T-cell (primary cell): ENCODE measurements at regions not wholly inside any gene's neighbourhood (a gene's known extent, or its start where the extent isn't known, plus 50 kb on each side); places are given as distances from the start of the nearest gene placed in this dataset.

Experiments
- ATAC-seq, 4 experiments: fragments of 200-7000 bp in 3 of 4; fragments of 150-1000 bp in 1 of 4; cut with Tn5 transposase; replicated peaks in 1 of 4; 1 replicate in 3 of 4; 2 replicates in 1 of 4; pipeline ENCODE4 v1.10.0; 2021; ENCODE audit warnings: moderate library complexity in 3 of 4, mild to moderate bottlenecking in 2 of 4, moderate number of reproducible peaks in 1 of 4
- CTCF ChIA-PET, 2 donors: fragments of 300-600 bp; sonication (Branson Sonifier 250); formaldehyde crosslinking; loops; one replicate each; lab custom pipeline; 2022; ENCODE audit warnings: antibody characterized with exemption in 2 of 2; lab: Charles Lee
- POLR2A ChIA-PET, 2 donors: fragments of 300-600 bp; sonication (Branson Sonifier 250); formaldehyde crosslinking; loops; one replicate each; lab custom pipeline; 2022; ENCODE audit warnings: antibody characterized with exemption in 2 of 2; lab: Charles Lee
- DNase-seq, 35 experiments: peaks; one replicate each; pipeline versions ENCODE4 v3.0.0 to v3.0.0-alpha.2; 2013 to 2023
- H3K27ac ChIP-seq: one replicate; pipeline ENCODE4 v1.5.1; 2013; ENCODE audit warnings: low read length
- H3K27me3 ChIP-seq, 2 experiments: replicated peaks in 1 of 2; 1 replicate in 1 of 2; 2 replicates in 1 of 2; pipeline versions ENCODE4 v1.6.1 to v1.7.0; 2013; ENCODE audit warnings: low read length in 1 of 2, mixed read lengths in 1 of 2; ENCODE audit not compliant: control insufficient read depth in 2 of 2, insufficient read depth in 2 of 2; ENCODE audit errors: extremely low read depth in 1 of 2
- H3K36me3 ChIP-seq, 2 donors: 1 replicate in 1 of 2; 2 replicates in 1 of 2; pipeline versions ENCODE4 v1.6.1 to v1.7.0; 2013; ENCODE audit warnings: low read length in 1 of 2; ENCODE audit not compliant: control insufficient read depth in 2 of 2, insufficient read depth in 1 of 2; ENCODE audit errors: extremely low read depth in 1 of 2
- H3K4me1 ChIP-seq, 2 experiments: 1 replicate in 1 of 2; 2 replicates in 1 of 2; pipeline versions ENCODE4 v1.6.1 to v1.7.0; 2013; ENCODE audit warnings: low read length in 2 of 2, mixed read lengths in 1 of 2; ENCODE audit not compliant: insufficient read depth in 2 of 2, control insufficient read depth in 1 of 2; ENCODE audit errors: extremely low read depth in 1 of 2
- H3K4me3 ChIP-seq, 2 donors: 1 replicate in 1 of 2; 2 replicates in 1 of 2; pipeline versions ENCODE4 v1.5.1 to v1.7.0; 2013; ENCODE audit warnings: mild to moderate bottlenecking in 2 of 2, low read length in 1 of 2, moderate library complexity in 1 of 2; ENCODE audit not compliant: control insufficient read depth in 1 of 2; ENCODE audit errors: extremely low read depth in 1 of 2
- H3K9me3 ChIP-seq: 2 replicates; pipeline ENCODE4 v1.7.0; 2013
- H3K27ac Mint-ChIP-seq, 2 donors: one replicate each; pipeline ENCODE4 v1.8.0; 2020 to 2021; ENCODE audit warnings: mild to moderate bottlenecking in 2 of 2, mixed read lengths in 2 of 2
- H3K27me3 Mint-ChIP-seq, 2 donors: one replicate each; pipeline ENCODE4 v1.8.0; 2021 to 2022; ENCODE audit warnings: mixed read lengths in 2 of 2
- H3K36me3 Mint-ChIP-seq: one replicate; pipeline ENCODE4 v1.8.0; 2021; ENCODE audit warnings: mixed read lengths
- H3K4me1 Mint-ChIP-seq, 3 donors: one replicate each; pipeline ENCODE4 v1.8.0; 2020 to 2022; ENCODE audit warnings: mixed read lengths in 3 of 3, mild to moderate bottlenecking in 1 of 3
- H3K4me3 Mint-ChIP-seq, 3 donors: one replicate each; pipeline ENCODE4 v1.8.0; 2020 to 2022; ENCODE audit warnings: mild to moderate bottlenecking in 3 of 3, mixed read lengths in 3 of 3, moderate library complexity in 3 of 3
- H3K9me3 Mint-ChIP-seq, 3 donors: one replicate each; pipeline ENCODE4 v1.8.0; 2020 to 2022; ENCODE audit warnings: mixed read lengths in 3 of 3
- WGBS: methylation state at CpG from one replicate; pipeline ENCODE4 v1.1.5; 2013; ENCODE audit warnings: missing lambda C conversion rate; ENCODE audit not compliant: insufficient coverage; 5-methylcytosine and 5-hydroxymethylcytosine counted together

DNA sequence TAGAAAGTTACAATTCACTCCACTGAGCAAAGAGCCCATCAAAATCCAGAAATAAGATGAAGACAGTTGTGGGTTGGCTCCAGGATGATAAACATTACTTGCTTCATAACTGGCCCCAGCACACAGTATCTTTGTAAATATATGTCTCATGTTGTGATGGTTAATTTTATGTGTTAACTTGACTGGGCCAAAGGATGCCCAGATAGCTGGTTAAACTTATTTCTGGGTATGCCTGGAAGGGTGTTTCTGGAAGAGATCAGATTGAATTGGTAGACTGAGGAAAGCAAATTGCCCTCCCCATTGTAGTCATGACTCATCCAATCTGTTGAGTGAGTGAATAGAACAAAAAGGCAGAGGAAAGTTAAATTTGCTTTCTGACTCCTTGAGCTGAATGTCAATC, 373.8 kb downstream of the LNPK start:
- Mint-ChIP-seq H3K36me3 (no peaks in the 10 kb centered on the region), H3K4me3 (no peak overlapping the region), H3K4me1 (no peaks in the 10 kb centered on the region), H3K27ac (no peak overlapping the region), H3K27me3 (peaks cover 8 to 25% of the 10 kb centered on the region in 2 donors), H3K9me3 (peaks cover 0 to 4% (median 1%) of the 10 kb centered on the region in 3 donors)
- Histone ChIP-seq H3K27me3 (no peaks in the 10 kb centered on the region), H3K36me3 (no peaks in the 10 kb centered on the region), H3K4me3 (no peak overlapping the region), H3K9me3 (no peaks in the 10 kb centered on the region), H3K4me1 (no peaks in the 10 kb centered on the region), H3K27ac (no peak overlapping the region)
- ATAC-seq (no peak), DNase-seq (no peak)
- CTCF ChIA-PET: no interaction called here
- POLR2A ChIA-PET: no interaction called here

DNA sequence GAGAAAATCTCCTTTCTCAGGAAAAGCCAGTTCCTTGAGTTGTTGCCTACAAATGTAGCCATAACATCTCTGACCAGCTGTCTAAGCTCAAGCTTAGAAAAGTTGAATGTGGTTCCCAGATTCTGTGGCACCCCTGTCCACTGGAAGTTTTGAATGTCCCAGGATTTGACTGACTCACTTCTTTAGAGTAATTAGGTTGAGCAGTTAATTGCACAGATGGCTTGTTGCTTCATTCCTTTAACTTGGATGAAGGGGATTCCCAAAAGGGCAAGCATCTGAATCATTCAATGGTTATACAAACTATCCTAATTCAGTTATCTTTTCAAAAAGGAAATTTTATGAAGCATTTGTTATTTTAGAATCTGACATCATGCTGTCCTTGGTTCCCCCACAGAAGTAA, 374.7 kb downstream of the LNPK start:
- CTCF ChIA-PET: no interaction called here
- no peaks in the 10 kb centered on the region for H3K36me3 Mint-ChIP-seq
- peaks cover 8 to 28% of the 10 kb centered on the region in 2 donors for H3K27me3 Mint-ChIP-seq
- H3K27ac Mint-ChIP-seq: no peak overlapping the region
- H3K4me3 ChIP-seq: no peak overlapping the region
- H3K9me3 Mint-ChIP-seq: peaks cover 0 to 4% (median 4%) of the 10 kb centered on the region in 3 donors
- DNase-seq (no peak), ATAC-seq (no peak)
- H3K4me1 ChIP-seq: no peaks in the 10 kb centered on the region
- no peaks in the 10 kb centered on the region for H3K27me3 ChIP-seq
- no peak overlapping the region for H3K4me3 Mint-ChIP-seq
- H3K4me1 Mint-ChIP-seq: no peaks in the 10 kb centered on the region
- POLR2A ChIA-PET: no interaction called here
- H3K27ac ChIP-seq: no peak overlapping the region
- no peaks in the 10 kb centered on the region for H3K9me3 ChIP-seq
- H3K36me3 ChIP-seq: no peaks in the 10 kb centered on the region

DNA sequence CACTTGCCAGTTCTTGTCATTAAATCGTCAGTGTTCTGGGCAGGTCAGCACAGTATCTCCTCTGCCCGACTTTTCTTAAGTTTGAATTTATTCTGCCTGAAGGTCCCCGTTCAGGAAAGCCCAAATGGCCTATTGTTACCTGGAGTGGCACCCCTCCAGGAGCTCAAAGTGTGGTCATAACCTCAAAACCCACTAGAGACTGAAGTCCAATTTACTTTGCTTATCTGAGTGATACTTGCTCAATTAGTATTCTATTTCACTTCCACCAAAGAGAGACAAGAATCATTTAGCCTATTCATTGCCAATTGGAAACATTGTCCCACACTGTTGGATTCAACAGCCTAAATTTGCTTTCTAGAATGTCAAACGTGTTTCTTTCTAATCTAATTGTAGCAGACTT, 375.3 kb downstream of the LNPK start:
- Mint-ChIP-seq H3K27ac (no peak overlapping the region), H3K9me3 (peaks cover 0 to 4% (median 4%) of the 10 kb centered on the region in 3 donors), H3K4me1 (no peaks in the 10 kb centered on the region), H3K27me3 (peaks cover 8 to 28% of the 10 kb centered on the region in 2 donors), H3K36me3 (no peaks in the 10 kb centered on the region), H3K4me3 (no peak overlapping the region)
- Histone ChIP-seq H3K4me3 (no peak overlapping the region), H3K27ac (no peak overlapping the region), H3K9me3 (no peaks in the 10 kb centered on the region), H3K36me3 (no peaks in the 10 kb centered on the region), H3K4me1 (no peaks in the 10 kb centered on the region), H3K27me3 (no peaks in the 10 kb centered on the region)
- 66% methylated on average over 4 of the region's 4 CpGs for WGBS
- ATAC-seq: no peak
- no peak for DNase-seq
- POLR2A ChIA-PET: no interaction called here
- CTCF ChIA-PET: no interaction called here

DNA sequence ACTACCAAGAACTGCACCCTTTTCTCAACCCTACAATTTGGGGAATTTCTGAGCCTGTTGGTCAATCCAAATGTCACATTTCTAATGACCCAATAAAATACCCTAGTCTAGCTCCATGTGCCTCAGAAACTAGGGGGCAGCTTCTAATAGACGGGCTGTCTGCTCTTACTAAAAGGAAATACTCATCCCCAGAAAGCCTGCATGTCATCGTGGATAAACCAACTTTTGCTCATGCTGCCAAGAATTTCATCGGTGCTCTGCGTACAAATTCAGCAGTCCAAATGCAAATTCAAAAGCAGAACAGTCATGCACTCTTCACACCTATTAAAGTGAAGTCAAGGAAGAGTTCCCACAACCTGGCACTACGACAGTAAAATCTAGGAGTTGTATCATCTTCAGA, 377.3 kb downstream of the LNPK start:
- no peaks in the 10 kb centered on the region for H3K27me3 ChIP-seq
- no peaks in the 10 kb centered on the region for H3K36me3 ChIP-seq
- no peaks in the 10 kb centered on the region for H3K9me3 ChIP-seq
- Mint-ChIP-seq H3K9me3 (peaks cover 0 to 7% (median 4%) of the 10 kb centered on the region in 3 donors), H3K27ac (no peak overlapping the region), H3K36me3 (no peaks in the 10 kb centered on the region), H3K4me3 (no peak overlapping the region), H3K27me3 (peaks cover 12 to 27% of the 10 kb centered on the region in 2 donors), H3K4me1 (no peaks in the 10 kb centered on the region)
- no peak overlapping the region for H3K27ac ChIP-seq
- H3K4me1 ChIP-seq: no peaks in the 10 kb centered on the region
- ChIA-PET CTCF (no interaction called here), POLR2A (no interaction called here)
- ATAC-seq: no peak
- 92% methylated on average over 3 of the region's 5 CpGs for WGBS
- no peak for DNase-seq
- no peak overlapping the region for H3K4me3 ChIP-seq

DNA sequence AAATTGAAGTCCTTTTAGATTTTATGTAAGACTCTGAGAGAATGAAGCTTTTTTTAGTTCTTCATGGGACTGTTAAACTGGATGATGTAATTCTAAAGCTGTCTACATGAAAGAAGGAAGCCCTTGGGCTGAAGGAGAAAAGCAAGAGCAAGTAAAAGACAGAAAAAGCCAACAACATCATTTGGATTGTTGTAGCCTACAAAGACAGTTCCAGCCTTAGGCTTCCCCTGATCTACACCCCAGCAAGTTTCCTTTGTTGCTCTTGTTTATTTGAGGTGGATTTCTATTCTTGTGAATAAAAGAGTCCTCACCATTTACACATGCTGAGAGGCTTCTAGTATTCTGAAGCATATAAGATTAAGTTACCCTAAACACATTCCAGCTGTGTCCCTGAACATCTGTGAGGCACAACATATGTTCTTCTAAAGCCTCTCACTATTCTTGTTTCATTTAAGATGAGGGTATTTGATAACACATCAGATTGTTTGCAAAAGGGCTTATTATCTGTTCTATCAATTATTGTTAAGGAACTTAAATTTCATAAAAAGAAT, 377.8 kb downstream of the LNPK start:
- H3K4me3 ChIP-seq: no peak overlapping the region
- H3K9me3 Mint-ChIP-seq: peaks cover 0 to 7% (median 4%) of the 10 kb centered on the region in 3 donors
- peaks cover 15 to 29% of the 10 kb centered on the region in 2 donors for H3K27me3 Mint-ChIP-seq
- POLR2A ChIA-PET: no interaction called here
- H3K9me3 ChIP-seq: no peaks in the 10 kb centered on the region
- H3K36me3 Mint-ChIP-seq: no peaks in the 10 kb centered on the region
- no peak overlapping the region for H3K4me3 Mint-ChIP-seq
- no peaks in the 10 kb centered on the region for H3K4me1 ChIP-seq
- CTCF ChIA-PET: no interaction called here
- no peaks in the 10 kb centered on the region for H3K4me1 Mint-ChIP-seq
- DNase-seq (no peak), ATAC-seq (no peak)
- no peaks in the 10 kb centered on the region for H3K36me3 ChIP-seq
- no peak overlapping the region for H3K27ac Mint-ChIP-seq
- no peak overlapping the region for H3K27ac ChIP-seq
- H3K27me3 ChIP-seq: no peaks in the 10 kb centered on the region

DNA sequence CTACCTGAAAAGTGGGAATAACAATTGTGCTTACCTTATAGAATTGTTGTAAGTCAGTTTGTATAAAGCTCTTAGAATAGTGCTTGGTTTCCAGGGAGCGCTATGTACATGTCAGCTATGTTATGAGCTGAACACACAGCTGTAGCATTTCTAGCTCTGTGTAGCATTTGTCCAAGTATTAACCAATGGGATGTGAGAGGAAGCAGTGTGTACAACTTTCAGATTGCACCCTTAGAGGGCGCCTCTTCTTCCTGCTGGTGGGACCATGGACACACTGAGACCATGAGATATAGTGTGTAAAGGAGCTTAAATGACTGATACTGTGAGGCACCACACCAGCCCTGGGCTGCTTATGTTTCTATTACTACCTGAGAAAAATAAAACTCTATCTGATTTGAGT, 380.2 kb downstream of the LNPK start:
- no peaks in the 10 kb centered on the region for H3K4me1 ChIP-seq
- no peaks in the 10 kb centered on the region for H3K36me3 ChIP-seq
- H3K27ac ChIP-seq: no peak overlapping the region
- DNase-seq (no peak), ATAC-seq (no peak)
- H3K4me3 Mint-ChIP-seq: no peak overlapping the region
- H3K4me1 Mint-ChIP-seq: no peaks in the 10 kb centered on the region
- H3K4me3 ChIP-seq: no peak overlapping the region
- H3K27me3 ChIP-seq: no peaks in the 10 kb centered on the region
- H3K9me3 Mint-ChIP-seq: peaks cover 0 to 13% (median 4%) of the 10 kb centered on the region in 3 donors
- H3K27ac Mint-ChIP-seq: no peak overlapping the region
- CTCF ChIA-PET: no interaction called here
- POLR2A ChIA-PET: no interaction called here
- peaks cover 16 to 32% of the 10 kb centered on the region in 2 donors for H3K27me3 Mint-ChIP-seq
- H3K36me3 Mint-ChIP-seq: no peaks in the 10 kb centered on the region
- no peaks in the 10 kb centered on the region for H3K9me3 ChIP-seq
- WGBS: 60% methylated on average over 1 of the region's 2 CpGs

DNA sequence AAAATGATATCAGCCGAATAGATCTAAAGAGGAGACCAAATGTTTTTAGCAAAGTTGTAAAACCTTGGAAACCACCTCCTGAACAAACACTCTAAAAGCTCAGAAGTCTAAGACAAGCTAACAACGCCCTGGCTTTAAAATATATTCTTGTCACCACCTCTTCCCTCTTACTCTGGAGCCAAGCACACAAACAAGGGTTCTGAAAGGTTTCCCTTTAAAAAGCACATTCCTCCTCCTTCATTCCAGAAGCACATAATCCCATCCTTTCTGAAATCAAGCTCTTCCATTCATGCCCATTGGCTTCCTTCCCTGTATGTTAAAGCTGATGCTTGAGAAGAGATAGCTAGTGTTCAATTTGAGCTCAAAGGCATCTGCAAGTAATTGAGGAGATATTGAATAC, 382.0 kb downstream of the LNPK start:
- POLR2A ChIA-PET: no interaction called here
- Histone ChIP-seq H3K27me3 (no peaks in the 10 kb centered on the region), H3K9me3 (no peaks in the 10 kb centered on the region), H3K27ac (no peak overlapping the region), H3K4me1 (no peaks in the 10 kb centered on the region), H3K36me3 (no peaks in the 10 kb centered on the region), H3K4me3 (no peak overlapping the region)
- no peak overlapping the region for H3K4me3 Mint-ChIP-seq
- no peaks in the 10 kb centered on the region for H3K4me1 Mint-ChIP-seq
- ATAC-seq (no peak), DNase-seq (no peak)
- H3K27ac Mint-ChIP-seq: no peak overlapping the region
- CTCF ChIA-PET: no interaction called here
- H3K27me3 Mint-ChIP-seq: peaks cover 16 to 27% of the 10 kb centered on the region in 2 donors
- H3K36me3 Mint-ChIP-seq: no peaks in the 10 kb centered on the region
- WGBS: 65% methylated on average over 2 of the region's 2 CpGs
- peaks cover 0 to 13% (median 4%) of the 10 kb centered on the region in 3 donors for H3K9me3 Mint-ChIP-seq
